ENCODE measurements at regions not wholly inside any gene's neighbourhood (a gene's known extent, or its start where the extent isn't known, plus 50 kb on each side); places are given as distances from the start of the nearest gene placed in this dataset.

DNA sequence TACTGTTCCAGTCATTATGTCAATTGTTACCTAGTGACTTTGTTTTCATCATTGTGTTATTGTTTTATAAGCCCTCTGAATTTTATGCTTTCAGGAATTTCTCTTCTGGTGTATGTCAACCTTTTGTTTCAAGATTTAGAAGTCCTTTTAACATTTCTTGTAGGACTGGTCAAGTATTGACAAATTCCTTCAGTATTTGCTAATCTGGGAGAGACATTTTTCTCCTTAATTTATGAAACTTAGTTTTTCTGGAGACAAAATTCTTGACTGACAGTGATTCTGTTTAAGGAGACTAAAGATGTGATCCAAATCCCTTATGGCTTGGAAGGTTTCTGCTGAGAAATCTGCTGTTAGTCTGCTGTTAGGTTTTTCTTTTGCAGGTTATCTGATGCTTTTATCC is 84.9 kb upstream of the NT5C1B start:
- ChIA-PET CTCF (interaction anchor here (1.3 kb wide), 1 partner anchor 10 kb away, joined by 3 read pairs; no protein-coding TSS in a partner anchor), POLR2A (no interaction called here)
- no peak overlapping the region for H3K4me3 ChIP-seq (ENCODE audit: low read depth, low read length)
- TF ChIP-seq, protein P1, sequence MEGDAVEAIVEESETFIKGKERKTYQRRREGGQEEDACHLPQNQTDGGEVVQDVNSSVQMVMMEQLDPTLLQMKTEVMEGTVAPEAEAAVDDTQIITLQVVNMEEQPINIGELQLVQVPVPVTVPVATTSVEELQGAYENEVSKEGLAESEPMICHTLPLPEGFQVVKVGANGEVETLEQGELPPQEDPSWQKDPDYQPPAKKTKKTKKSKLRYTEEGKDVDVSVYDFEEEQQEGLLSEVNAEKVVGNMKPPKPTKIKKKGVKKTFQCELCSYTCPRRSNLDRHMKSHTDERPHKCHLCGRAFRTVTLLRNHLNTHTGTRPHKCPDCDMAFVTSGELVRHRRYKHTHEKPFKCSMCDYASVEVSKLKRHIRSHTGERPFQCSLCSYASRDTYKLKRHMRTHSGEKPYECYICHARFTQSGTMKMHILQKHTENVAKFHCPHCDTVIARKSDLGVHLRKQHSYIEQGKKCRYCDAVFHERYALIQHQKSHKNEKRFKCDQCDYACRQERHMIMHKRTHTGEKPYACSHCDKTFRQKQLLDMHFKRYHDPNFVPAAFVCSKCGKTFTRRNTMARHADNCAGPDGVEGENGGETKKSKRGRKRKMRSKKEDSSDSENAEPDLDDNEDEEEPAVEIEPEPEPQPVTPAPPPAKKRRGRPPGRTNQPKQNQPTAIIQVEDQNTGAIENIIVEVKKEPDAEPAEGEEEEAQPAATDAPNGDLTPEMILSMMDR (IDR thresholded peaks at IDR 0.05; ENCODE audit: insufficient read depth, low read length, missing control alignments): no peak
- no peak for DNase-seq (ENCODE audit: low read depth, low spot score)

DNA sequence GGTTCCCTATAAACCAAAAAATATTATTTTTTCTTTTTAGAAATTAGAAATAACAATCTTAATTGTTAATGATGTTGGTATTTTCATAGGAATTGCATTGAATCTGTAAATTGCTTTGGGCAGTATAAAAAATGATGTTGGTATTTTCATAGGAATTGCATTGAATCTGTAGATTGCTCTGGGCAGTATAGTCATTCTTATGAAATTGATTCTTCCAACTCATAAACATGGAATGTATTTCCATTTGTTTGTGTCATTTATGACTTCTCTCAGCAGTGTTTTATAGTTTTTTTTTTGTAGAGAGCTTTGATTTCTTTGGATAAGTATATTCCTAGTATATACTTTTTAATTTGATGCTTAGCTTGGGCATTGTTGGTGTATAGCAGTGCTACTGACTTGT is 82.0 kb upstream of the NT5C1B start:
- H3K4me3 ChIP-seq (ENCODE audit: low read depth, low read length): no peak overlapping the region
- TF ChIP-seq, protein P1 (IDR thresholded peaks at IDR 0.05; ENCODE audit: insufficient read depth, low read length, missing control alignments): no peak
- POLR2A ChIA-PET: no interaction called here
- no peak for DNase-seq (ENCODE audit: low read depth, low spot score)
- CTCF ChIA-PET: no interaction called here

DNA sequence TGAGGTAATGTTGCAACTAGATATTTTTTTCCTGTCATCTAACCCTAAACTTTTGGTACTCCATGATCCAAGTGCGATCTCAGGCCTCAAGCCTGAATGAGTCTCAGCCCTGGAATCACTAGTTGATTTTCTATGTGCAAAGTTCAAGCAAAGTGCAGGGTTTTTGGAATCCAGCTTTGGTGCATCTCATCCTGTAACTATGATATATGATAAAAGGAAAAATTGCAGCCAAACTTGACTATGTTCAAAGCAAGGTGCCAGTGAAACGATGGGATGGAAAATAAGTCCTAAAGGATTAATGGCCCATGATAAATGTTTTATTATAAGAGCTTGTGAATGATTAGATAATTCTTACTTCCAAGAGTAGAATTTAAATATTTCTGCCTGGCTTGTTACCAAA is 78.9 kb upstream of the NT5C1B start:
- DNase-seq (ENCODE audit: low read depth, low spot score): no peak
- ChIA-PET CTCF (no interaction called here), POLR2A (no interaction called here)
- TF ChIP-seq, protein P1 (IDR thresholded peaks at IDR 0.05; ENCODE audit: insufficient read depth, low read length, missing control alignments): no peak
- H3K4me3 ChIP-seq (ENCODE audit: low read depth, low read length): no peak overlapping the region

DNA sequence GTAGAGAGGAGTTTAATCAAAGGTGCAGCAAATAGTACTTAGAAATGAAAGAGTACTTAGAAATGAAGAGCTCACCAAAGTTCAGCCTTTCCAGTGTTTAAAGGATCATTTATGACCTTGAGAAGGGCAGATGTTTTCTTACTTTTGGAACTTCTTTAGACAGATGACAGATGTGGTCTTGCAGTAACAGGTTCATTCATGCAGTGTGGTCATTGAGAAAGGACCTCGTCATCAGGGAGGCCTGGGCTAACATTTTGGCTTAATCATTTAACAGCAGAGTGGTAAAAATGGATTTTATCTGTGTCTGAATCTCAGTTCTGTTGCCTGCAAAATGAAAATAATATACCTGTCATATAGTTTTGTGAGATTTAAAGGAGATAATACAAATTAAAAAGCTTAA is 75.1 kb upstream of the NT5C1B start:
- ChIA-PET POLR2A (no interaction called here), CTCF (interaction anchor here (0.9 to 1.9 kb wide), 3 partner anchors 10 to 143 kb away, joined by 3 to 6 read pairs (median 6); no protein-coding TSS in a partner anchor)
- TF ChIP-seq, protein P1 (IDR thresholded peaks at IDR 0.05; ENCODE audit: insufficient read depth, low read length, missing control alignments): no peak
- H3K4me3 ChIP-seq (ENCODE audit: low read depth, low read length): no peak overlapping the region
- DNase-seq (ENCODE audit: low read depth, low spot score): no peak

DNA sequence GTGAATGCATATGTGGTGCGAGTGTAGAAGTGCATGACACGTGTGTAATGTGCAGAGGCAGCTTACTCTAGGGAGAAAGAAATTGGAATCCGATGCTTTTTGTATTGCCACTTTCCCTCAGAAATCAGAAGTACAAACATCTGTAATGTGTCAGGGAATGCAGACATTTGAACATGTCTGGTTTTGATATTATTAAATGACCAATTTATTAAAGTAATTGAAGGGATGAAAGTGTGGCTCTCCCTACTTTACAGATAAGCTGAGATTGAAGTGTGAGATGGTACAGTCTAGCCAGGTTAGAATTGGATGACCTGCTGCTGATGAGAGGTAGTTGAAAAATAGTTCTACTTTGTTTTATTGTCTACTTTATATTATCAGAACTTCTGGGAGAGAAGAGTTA is 74.5 kb upstream of the NT5C1B start:
- POLR2A ChIA-PET: no interaction called here
- H3K4me3 ChIP-seq (ENCODE audit: low read depth, low read length): no peak overlapping the region
- CTCF ChIA-PET: interaction anchor here (0.8 to 1.4 kb wide), 2 partner anchors 18 to 142 kb away, joined by 4 to 6 read pairs; no protein-coding TSS in a partner anchor
- DNase-seq (ENCODE audit: low read depth, low spot score): no peak
- TF ChIP-seq, protein P1 (IDR thresholded peaks at IDR 0.05; ENCODE audit: insufficient read depth, low read length, missing control alignments): no peak

GRCh38 chr2:18662689-18663088 is 73.3 kb upstream of the NT5C1B start:
- no peak for DNase-seq (ENCODE audit: low read depth, low spot score)
- TF ChIP-seq, protein P1 (IDR thresholded peaks at IDR 0.05; ENCODE audit: insufficient read depth, low read length, missing control alignments): no peak
- H3K4me3 ChIP-seq (ENCODE audit: low read depth, low read length): no peak overlapping the region
- ChIA-PET POLR2A (no interaction called here), CTCF (no interaction called here)
